ENCODE measurements at regions not wholly inside any gene's neighbourhood (a gene's known extent, or its start where the extent isn't known, plus 50 kb on each side); places are given as distances from the start of the nearest gene placed in this dataset.

GRCh38 chr2:209316141-209316540 is 107.7 kb upstream of the MAP2 start:
- TF ChIP-seq EZH2phosphoT487 (IDR thresholded peaks at IDR 0.05; ENCODE audit: borderline replicate concordance): no peak
- no peak for TF ChIP-seq CTCF (conservative IDR thresholded peaks at IDR 0.05; ENCODE audit: low read length)
- H2AFZ ChIP-seq (ENCODE audit: low read length): no peak overlapping the region
- H3F3A ChIP-seq (ENCODE audit: low read depth): no peaks in the 10 kb centered on the region
- no peaks in the 10 kb centered on the region for H3K4me1 ChIP-seq (ENCODE audit: insufficient read depth, low read length, poor library complexity, severe bottlenecking)
- no peaks in the 10 kb centered on the region for H3K27me3 ChIP-seq (ENCODE audit: insufficient read depth, low read length, poor library complexity, severe bottlenecking)
- H3K9me2 ChIP-seq (replicated peaks; ENCODE audit: low read depth, low read length): no peaks in the 10 kb centered on the region
- no peak overlapping the region for H3K9ac ChIP-seq (ENCODE audit: low read depth, low read length, poor library complexity, severe bottlenecking)
- no peak overlapping the region for H3K4me2 ChIP-seq (ENCODE audit: low read depth, low read length, poor library complexity, severe bottlenecking)
- no peaks in the 10 kb centered on the region for H3K79me2 ChIP-seq (ENCODE audit: insufficient read depth, low read length)
- no peak overlapping the region for H3K4me3 ChIP-seq (ENCODE audit: low read length, poor library complexity, severe bottlenecking)
- H3K36me3 ChIP-seq (ENCODE audit: insufficient read depth, low read length): no peaks in the 10 kb centered on the region
- H3K9me3 ChIP-seq (ENCODE audit: insufficient read depth, low read depth, low read length): no peaks in the 10 kb centered on the region
- no peaks in the 10 kb centered on the region for H4K20me1 ChIP-seq (ENCODE audit: insufficient read depth, low read length, poor library complexity, severe bottlenecking)

GRCh38 chr2:209321076-209321475 is 102.8 kb upstream of the MAP2 start:
- Histone ChIP-seq H3F3A (ENCODE audit: low read depth) (no peaks in the 10 kb centered on the region), H3K9ac (ENCODE audit: low read depth, low read length, poor library complexity, severe bottlenecking) (no peak overlapping the region), H3K36me3 (ENCODE audit: insufficient read depth, low read length) (no peaks in the 10 kb centered on the region), H3K9me2 (replicated peaks; ENCODE audit: low read depth, low read length) (no peaks in the 10 kb centered on the region), H3K27me3 (ENCODE audit: insufficient read depth, low read length, poor library complexity, severe bottlenecking) (no peaks in the 10 kb centered on the region), H3K4me3 (ENCODE audit: low read length, poor library complexity, severe bottlenecking) (no peak overlapping the region), H3K4me2 (ENCODE audit: low read depth, low read length, poor library complexity, severe bottlenecking) (no peak overlapping the region), H3K9me3 (ENCODE audit: insufficient read depth, low read depth, low read length) (no peaks in the 10 kb centered on the region), H2AFZ (ENCODE audit: low read length) (no peak overlapping the region), H3K79me2 (ENCODE audit: insufficient read depth, low read length) (no peaks in the 10 kb centered on the region), H3K4me1 (ENCODE audit: insufficient read depth, low read length, poor library complexity, severe bottlenecking) (no peaks in the 10 kb centered on the region), H4K20me1 (ENCODE audit: insufficient read depth, low read length, poor library complexity, severe bottlenecking) (no peaks in the 10 kb centered on the region)
- no peak for TF ChIP-seq EZH2phosphoT487 (IDR thresholded peaks at IDR 0.05; ENCODE audit: borderline replicate concordance)
- no peak for TF ChIP-seq CTCF (conservative IDR thresholded peaks at IDR 0.05; ENCODE audit: low read length)

- Histone ChIP-seq H3K36me3 (ENCODE audit: insufficient read depth, low read length) (no peaks in the 10 kb centered on the region), H3K9me3 (ENCODE audit: insufficient read depth, low read depth, low read length) (no peaks in the 10 kb centered on the region)
These were observed 102.3 kb upstream of the MAP2 start for GRCh38 chr2:209321581-209321980.

More at GRCh38 chr2:209321581-209321980, 102.3 kb upstream of the MAP2 start:
- Histone ChIP-seq H3K4me2 (ENCODE audit: low read depth, low read length, poor library complexity, severe bottlenecking) (no peak overlapping the region), H3K9ac (ENCODE audit: low read depth, low read length, poor library complexity, severe bottlenecking) (no peak overlapping the region), H3K9me2 (replicated peaks; ENCODE audit: low read depth, low read length) (no peaks in the 10 kb centered on the region), H3K79me2 (ENCODE audit: insufficient read depth, low read length) (no peaks in the 10 kb centered on the region), H2AFZ (ENCODE audit: low read length) (no peak overlapping the region), H3K27me3 (ENCODE audit: insufficient read depth, low read length, poor library complexity, severe bottlenecking) (no peaks in the 10 kb centered on the region), H3F3A (ENCODE audit: low read depth) (no peaks in the 10 kb centered on the region), H3K4me3 (ENCODE audit: low read length, poor library complexity, severe bottlenecking) (no peak overlapping the region), H4K20me1 (ENCODE audit: insufficient read depth, low read length, poor library complexity, severe bottlenecking) (no peaks in the 10 kb centered on the region), H3K4me1 (ENCODE audit: insufficient read depth, low read length, poor library complexity, severe bottlenecking) (no peaks in the 10 kb centered on the region)
- TF ChIP-seq EZH2phosphoT487 (IDR thresholded peaks at IDR 0.05; ENCODE audit: borderline replicate concordance): no peak
- no peak for TF ChIP-seq CTCF (conservative IDR thresholded peaks at IDR 0.05; ENCODE audit: low read length)

Measured in Loucy (cell line).